ENCODE measurements at regions not wholly inside any gene's neighbourhood (a gene's known extent, or its start where the extent isn't known, plus 50 kb on each side); places are given as distances from the start of the nearest gene placed in this dataset.

DNA sequence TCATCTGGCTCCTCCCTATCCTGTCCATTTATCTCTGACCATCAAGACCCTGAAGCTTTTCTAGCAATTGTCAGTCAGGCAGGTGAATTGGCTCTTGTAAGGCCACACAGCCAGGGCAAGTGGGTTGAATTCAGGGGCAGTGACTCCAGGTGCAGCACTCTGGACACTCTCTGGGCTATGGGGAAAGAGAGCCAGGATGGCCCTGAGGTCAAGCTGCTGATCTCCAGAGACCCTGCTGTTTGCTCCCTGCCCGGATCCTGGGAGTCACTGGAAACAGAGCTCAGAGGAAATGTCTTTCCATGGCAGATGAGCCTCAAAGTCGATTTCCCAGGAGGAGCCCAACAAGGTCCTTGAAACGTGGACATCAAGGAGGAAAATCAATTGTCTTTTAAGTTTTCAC lies 184.4 kb downstream of the C1orf94 start (continued):
- TF ChIP-seq, protein P1, sequence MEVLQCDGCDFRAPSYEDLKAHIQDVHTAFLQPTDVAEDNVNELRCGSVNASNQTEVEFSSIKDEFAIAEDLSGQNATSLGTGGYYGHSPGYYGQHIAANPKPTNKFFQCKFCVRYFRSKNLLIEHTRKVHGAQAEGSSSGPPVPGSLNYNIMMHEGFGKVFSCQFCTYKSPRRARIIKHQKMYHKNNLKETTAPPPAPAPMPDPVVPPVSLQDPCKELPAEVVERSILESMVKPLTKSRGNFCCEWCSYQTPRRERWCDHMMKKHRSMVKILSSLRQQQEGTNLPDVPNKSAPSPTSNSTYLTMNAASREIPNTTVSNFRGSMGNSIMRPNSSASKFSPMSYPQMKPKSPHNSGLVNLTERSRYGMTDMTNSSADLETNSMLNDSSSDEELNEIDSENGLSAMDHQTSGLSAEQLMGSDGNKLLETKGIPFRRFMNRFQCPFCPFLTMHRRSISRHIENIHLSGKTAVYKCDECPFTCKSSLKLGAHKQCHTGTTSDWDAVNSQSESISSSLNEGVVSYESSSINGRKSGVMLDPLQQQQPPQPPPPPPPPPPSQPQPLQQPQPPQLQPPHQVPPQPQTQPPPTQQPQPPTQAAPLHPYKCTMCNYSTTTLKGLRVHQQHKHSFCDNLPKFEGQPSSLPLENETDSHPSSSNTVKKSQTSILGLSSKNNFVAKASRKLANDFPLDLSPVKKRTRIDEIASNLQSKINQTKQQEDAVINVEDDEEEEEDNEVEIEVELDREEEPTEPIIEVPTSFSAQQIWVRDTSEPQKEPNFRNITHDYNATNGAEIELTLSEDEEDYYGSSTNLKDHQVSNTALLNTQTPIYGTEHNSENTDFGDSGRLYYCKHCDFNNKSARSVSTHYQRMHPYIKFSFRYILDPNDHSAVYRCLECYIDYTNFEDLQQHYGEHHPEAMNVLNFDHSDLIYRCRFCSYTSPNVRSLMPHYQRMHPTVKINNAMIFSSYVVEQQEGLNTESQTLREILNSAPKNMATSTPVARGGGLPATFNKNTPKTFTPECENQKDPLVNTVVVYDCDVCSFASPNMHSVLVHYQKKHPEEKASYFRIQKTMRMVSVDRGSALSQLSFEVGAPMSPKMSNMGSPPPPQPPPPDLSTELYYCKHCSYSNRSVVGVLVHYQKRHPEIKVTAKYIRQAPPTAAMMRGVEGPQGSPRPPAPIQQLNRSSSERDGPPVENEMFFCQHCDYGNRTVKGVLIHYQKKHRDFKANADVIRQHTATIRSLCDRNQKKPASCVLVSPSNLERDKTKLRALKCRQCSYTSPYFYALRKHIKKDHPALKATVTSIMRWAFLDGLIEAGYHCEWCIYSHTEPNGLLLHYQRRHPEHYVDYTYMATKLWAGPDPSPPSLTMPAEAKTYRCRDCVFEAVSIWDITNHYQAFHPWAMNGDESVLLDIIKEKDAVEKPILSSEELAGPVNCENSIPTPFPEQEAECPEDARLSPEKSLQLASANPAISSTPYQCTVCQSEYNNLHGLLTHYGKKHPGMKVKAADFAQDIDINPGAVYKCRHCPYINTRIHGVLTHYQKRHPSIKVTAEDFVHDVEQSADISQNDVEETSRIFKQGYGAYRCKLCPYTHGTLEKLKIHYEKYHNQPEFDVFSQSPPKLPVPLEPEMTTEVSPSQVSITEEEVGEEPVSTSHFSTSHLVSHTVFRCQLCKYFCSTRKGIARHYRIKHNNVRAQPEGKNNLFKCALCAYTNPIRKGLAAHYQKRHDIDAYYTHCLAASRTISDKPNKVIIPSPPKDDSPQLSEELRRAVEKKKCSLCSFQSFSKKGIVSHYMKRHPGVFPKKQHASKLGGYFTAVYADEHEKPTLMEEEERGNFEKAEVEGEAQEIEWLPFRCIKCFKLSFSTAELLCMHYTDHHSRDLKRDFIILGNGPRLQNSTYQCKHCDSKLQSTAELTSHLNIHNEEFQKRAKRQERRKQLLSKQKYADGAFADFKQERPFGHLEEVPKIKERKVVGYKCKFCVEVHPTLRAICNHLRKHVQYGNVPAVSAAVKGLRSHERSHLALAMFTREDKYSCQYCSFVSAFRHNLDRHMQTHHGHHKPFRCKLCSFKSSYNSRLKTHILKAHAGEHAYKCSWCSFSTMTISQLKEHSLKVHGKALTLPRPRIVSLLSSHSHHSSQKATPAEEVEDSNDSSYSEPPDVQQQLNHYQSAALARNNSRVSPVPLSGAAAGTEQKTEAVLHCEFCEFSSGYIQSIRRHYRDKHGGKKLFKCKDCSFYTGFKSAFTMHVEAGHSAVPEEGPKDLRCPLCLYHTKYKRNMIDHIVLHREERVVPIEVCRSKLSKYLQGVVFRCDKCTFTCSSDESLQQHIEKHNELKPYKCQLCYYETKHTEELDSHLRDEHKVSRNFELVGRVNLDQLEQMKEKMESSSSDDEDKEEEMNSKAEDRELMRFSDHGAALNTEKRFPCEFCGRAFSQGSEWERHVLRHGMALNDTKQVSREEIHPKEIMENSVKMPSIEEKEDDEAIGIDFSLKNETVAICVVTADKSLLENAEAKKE (CRISPR knock-in tag; IDR thresholded peaks at IDR 0.05), result no peak
- TF ChIP-seq, protein P2, sequence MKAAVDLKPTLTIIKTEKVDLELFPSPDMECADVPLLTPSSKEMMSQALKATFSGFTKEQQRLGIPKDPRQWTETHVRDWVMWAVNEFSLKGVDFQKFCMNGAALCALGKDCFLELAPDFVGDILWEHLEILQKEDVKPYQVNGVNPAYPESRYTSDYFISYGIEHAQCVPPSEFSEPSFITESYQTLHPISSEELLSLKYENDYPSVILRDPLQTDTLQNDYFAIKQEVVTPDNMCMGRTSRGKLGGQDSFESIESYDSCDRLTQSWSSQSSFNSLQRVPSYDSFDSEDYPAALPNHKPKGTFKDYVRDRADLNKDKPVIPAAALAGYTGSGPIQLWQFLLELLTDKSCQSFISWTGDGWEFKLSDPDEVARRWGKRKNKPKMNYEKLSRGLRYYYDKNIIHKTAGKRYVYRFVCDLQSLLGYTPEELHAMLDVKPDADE (IDR thresholded peaks at IDR 0.05), result no peak
- TF ChIP-seq NANOG (IDR thresholded peaks at IDR 0.05; ENCODE audit: borderline replicate concordance) (no peak), JUNB (IDR thresholded peaks at IDR 0.05; ENCODE audit: unreplicated experiment) (no peak), EZH2 (IDR thresholded peaks at IDR 0.05; ENCODE audit: low read depth, unreplicated experiment) (no peak), EZH2phosphoT487 (IDR thresholded peaks at IDR 0.05; ENCODE audit: unreplicated experiment) (no peak)
- TF ChIP-seq, protein P3, sequence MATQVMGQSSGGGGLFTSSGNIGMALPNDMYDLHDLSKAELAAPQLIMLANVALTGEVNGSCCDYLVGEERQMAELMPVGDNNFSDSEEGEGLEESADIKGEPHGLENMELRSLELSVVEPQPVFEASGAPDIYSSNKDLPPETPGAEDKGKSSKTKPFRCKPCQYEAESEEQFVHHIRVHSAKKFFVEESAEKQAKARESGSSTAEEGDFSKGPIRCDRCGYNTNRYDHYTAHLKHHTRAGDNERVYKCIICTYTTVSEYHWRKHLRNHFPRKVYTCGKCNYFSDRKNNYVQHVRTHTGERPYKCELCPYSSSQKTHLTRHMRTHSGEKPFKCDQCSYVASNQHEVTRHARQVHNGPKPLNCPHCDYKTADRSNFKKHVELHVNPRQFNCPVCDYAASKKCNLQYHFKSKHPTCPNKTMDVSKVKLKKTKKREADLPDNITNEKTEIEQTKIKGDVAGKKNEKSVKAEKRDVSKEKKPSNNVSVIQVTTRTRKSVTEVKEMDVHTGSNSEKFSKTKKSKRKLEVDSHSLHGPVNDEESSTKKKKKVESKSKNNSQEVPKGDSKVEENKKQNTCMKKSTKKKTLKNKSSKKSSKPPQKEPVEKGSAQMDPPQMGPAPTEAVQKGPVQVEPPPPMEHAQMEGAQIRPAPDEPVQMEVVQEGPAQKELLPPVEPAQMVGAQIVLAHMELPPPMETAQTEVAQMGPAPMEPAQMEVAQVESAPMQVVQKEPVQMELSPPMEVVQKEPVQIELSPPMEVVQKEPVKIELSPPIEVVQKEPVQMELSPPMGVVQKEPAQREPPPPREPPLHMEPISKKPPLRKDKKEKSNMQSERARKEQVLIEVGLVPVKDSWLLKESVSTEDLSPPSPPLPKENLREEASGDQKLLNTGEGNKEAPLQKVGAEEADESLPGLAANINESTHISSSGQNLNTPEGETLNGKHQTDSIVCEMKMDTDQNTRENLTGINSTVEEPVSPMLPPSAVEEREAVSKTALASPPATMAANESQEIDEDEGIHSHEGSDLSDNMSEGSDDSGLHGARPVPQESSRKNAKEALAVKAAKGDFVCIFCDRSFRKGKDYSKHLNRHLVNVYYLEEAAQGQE (IDR thresholded peaks at IDR 0.05; ENCODE audit: unreplicated experiment), result no peak

Data from GM23338 (cell line).